IPS DF 6.9 (cell line): ENCODE measurements at regions not wholly inside any gene's neighbourhood (a gene's known extent, or its start where the extent isn't known, plus 50 kb on each side); places are given as distances from the start of the nearest gene placed in this dataset.

Experiments
- DNase-seq: peaks from one replicate; pipeline ENCODE4 v3.0.0-alpha.2; 2013; ENCODE audit warnings: low read depth, low spot score
- H3K27ac ChIP-seq: one replicate; pipeline ENCODE4 v1.5.1; 2013; ENCODE audit warnings: low read length, control low read depth
- H3K27me3 ChIP-seq: 2 replicates; pipeline ENCODE4 v1.6.1; 2013; ENCODE audit warnings: mild to moderate bottlenecking, low read length; ENCODE audit not compliant: control insufficient read depth, insufficient read depth
- H3K36me3 ChIP-seq: 2 replicates; pipeline ENCODE4 v1.6.1; 2013; ENCODE audit warnings: low read length; ENCODE audit not compliant: control insufficient read depth, insufficient read depth
- H3K4me1 ChIP-seq: 2 replicates; pipeline ENCODE4 v1.6.1; 2013; ENCODE audit warnings: low read length; ENCODE audit not compliant: control insufficient read depth, insufficient read depth
- H3K4me3 ChIP-seq: 2 replicates; pipeline ENCODE4 v1.5.1; 2013; ENCODE audit warnings: mild to moderate bottlenecking, low read length
- H3K9me3 ChIP-seq: 2 replicates; pipeline ENCODE4 v1.6.1; 2013; ENCODE audit warnings: low read length, inconsistent platforms; ENCODE audit not compliant: control insufficient read depth, insufficient read depth
- WGBS: extraction: QIAGEN DNeasy Blood & Tissue Kit; methylation state at CpG from one replicate; pipeline ENCODE4 v1.1.7; 2013; ENCODE audit warnings: mixed read lengths, missing lambda C conversion rate; ENCODE audit not compliant: insufficient read length, insufficient coverage; 5-methylcytosine and 5-hydroxymethylcytosine counted together

DNA sequence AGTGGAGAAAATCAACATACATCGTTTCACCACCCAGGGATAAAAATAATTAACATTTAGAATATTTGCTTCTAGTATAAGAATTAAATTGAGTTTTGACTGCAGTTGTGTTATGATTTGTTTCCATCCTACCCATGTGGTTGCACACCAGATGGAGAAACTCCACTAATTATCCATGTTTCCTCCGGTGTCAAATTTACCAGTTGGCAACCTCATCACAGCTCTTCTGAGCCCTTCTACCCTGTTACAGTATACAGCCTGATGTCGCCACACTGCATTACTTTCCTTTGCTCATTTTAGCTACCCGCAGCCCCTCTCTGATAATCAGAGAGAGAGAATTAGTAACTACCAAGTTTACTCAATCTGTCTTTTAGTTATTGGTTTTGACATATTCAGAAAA lies 411.2 kb downstream of the DTHD1 start:
- no peak for DNase-seq
- Histone ChIP-seq H3K4me1 (no peaks in the 10 kb centered on the region), H3K27ac (no peak overlapping the region), H3K27me3 (no peaks in the 10 kb centered on the region), H3K36me3 (no peaks in the 10 kb centered on the region), H3K4me3 (no peak overlapping the region), H3K9me3 (no peaks in the 10 kb centered on the region)
- WGBS = no CpG with 5 or more reads among the region's 4 CpGs

DNA sequence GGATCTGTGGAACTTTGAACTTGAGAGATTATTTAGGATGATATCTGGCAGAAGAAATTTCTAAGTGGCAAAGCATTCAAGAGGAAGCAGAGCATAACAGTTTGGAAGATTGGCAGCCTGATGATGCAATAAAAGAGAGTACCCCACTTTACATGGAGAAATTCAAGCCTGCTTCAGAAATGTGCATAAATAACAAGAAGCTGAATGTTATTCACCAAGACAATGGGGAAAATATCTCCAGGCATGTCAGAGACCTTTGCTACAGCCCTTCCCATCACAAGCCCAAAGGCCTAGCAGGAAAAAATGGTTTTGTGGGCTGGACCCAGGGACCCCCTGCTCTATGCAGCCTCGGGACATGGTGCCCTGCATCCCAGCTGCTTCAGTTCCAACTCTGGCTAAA lies 420.8 kb downstream of the DTHD1 start:
- H3K9me3 ChIP-seq = peaks cover 3% of the 10 kb centered on the region
- no peaks in the 10 kb centered on the region for H3K4me1 ChIP-seq
- no CpG with 5 or more reads among the region's 1 CpG for WGBS
- H3K27me3 ChIP-seq = no peaks in the 10 kb centered on the region
- no peak for DNase-seq
- H3K27ac ChIP-seq = no peak overlapping the region
- H3K4me3 ChIP-seq = no peak overlapping the region
- H3K36me3 ChIP-seq = no peaks in the 10 kb centered on the region

DNA sequence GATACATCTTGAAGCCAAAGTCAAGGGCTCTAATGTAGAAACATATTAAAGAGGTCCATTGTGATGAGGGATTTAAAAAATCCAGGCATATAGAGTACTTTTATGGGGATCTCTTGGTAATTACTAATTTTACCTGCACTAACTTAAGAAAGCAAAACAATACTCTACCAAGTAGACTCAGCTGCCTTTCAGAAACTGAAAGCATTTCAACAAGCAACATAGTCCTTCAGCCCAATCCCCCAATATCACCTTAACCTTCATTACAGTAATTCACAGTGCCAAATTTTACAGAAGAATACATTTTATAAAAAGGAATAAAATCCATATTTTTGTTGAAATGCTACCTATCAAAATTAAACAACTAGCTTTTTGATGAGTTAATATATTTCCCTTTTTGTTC lies 422.9 kb downstream of the DTHD1 start:
- DNase-seq = no peak
- Histone ChIP-seq H3K4me3 (no peak overlapping the region), H3K27me3 (no peaks in the 10 kb centered on the region), H3K36me3 (no peaks in the 10 kb centered on the region), H3K4me1 (no peaks in the 10 kb centered on the region), H3K9me3 (peaks cover 3% of the 10 kb centered on the region), H3K27ac (no peak overlapping the region)

DNA sequence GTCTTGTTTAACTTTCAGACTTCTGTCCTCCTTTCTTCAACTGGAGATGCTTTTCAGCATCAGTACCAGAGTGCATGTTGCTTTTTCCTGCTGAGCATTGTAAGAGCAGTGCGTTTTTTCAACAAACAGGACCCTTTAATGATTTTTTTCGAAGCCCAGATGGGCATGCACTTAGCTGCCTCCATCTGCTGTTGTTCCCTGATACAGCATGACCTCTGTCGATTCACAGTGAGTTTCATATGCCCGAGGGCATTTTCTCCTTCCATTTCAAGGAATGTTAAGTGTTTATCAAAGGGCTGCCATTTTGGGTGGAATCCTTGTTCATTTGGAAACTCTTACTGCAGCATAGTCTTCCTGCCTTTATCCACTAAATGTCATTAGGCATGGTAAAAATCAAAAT lies 428.6 kb downstream of the DTHD1 start:
- no peak for DNase-seq

DNA sequence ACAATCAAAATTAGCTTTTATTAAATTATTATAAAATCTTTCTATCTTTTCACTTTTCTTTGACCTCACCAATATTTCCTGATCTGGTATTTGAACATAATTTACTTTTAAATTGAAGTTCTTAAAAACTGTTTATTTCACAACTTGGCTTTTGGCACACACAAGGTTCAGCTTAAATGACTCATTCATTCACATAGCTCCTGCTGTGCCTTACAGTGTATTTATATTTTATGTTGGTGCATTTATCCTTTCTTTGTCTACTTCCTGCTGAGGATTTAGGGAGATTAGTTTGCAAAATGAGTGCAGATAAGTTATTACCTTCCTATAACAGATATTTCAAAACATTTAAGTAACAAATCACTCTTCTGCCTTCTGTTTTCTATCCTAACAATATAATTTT lies 430.6 kb downstream of the DTHD1 start:
- Histone ChIP-seq H3K4me3 (no peak overlapping the region), H3K4me1 (no peaks in the 10 kb centered on the region), H3K27me3 (no peaks in the 10 kb centered on the region), H3K27ac (no peak overlapping the region), H3K9me3 (no peaks in the 10 kb centered on the region), H3K36me3 (no peaks in the 10 kb centered on the region)
- no peak for DNase-seq

More for the DNA sequence above, 428.6 kb downstream of the DTHD1 start:
- Histone ChIP-seq H3K4me1 (no peaks in the 10 kb centered on the region), H3K9me3 (no peaks in the 10 kb centered on the region), H3K4me3 (no peak overlapping the region), H3K27ac (no peak overlapping the region), H3K27me3 (no peaks in the 10 kb centered on the region), H3K36me3 (no peaks in the 10 kb centered on the region)
- no CpG with 5 or more reads among the region's 4 CpGs for WGBS

DNA sequence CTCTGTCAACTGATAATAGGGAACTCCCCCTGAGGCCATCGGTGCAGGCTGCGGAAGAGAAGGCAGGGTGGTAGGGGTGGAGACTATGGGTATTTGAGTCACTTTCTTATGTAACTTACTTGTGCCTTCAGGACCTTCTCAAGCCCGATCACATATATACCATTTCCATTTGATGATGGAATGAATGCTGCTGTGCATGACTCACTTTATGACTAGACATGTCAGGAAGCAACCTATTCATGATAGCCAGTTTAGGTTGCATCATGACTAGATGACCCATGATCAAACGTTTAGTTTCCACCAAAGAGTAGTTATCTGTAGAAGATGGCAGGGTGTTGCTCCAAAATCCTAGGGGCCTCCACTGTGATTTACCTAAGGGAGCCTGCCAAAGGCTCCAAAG lies 435.5 kb downstream of the DTHD1 start:
- no CpG with 5 or more reads among the region's 4 CpGs for WGBS
- Histone ChIP-seq H3K4me3 (no peak overlapping the region), H3K27me3 (no peaks in the 10 kb centered on the region), H3K4me1 (no peaks in the 10 kb centered on the region), H3K36me3 (no peaks in the 10 kb centered on the region), H3K27ac (no peak overlapping the region), H3K9me3 (no peaks in the 10 kb centered on the region)
- DNase-seq = no peak

DNA sequence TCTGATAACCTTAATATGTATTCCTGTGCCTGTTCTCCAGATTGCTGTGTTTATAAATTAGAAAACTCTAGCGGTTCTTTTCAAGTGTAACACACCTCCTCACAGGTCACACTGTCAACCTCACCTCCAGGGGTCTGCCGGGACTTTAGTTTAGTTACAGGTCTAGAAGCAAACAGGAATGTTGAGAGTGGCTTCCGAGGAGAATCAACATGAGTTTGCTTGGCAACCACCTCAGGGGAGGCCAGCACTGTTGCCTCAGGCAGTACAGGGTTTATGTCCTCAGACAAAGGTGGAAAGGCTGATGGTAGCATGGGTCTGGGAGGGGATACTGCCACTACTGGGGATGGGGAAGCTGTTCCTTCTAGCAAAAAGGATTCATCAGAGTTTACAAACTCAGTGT lies 438.0 kb downstream of the DTHD1 start:
- WGBS = no CpG with 5 or more reads among the region's 3 CpGs
- H3K27me3 ChIP-seq = no peaks in the 10 kb centered on the region
- H3K36me3 ChIP-seq = no peaks in the 10 kb centered on the region
- H3K4me3 ChIP-seq = no peak overlapping the region
- H3K9me3 ChIP-seq = no peaks in the 10 kb centered on the region
- no peak overlapping the region for H3K27ac ChIP-seq
- no peak for DNase-seq
- H3K4me1 ChIP-seq = no peaks in the 10 kb centered on the region

DNA sequence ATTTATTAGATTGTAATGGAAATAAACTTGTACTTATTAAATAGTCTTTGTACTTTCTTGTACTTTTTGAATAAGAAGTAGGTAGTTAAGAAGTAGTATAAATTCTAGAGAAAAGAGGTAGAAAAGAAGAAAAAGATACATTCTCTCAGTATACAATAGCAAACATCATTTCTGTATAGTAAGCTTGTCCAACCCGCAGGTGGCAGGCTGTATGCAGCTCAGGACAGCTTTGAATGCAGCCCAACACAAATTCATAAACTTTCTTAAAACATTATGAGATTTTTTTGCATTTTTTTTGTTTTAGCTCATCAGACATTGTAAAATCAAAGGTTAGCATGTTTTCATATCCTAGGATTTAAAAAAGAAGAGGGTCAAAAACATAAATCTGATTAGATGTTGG lies 441.6 kb downstream of the DTHD1 start:
- no peak overlapping the region for H3K4me3 ChIP-seq
- no peaks in the 10 kb centered on the region for H3K27me3 ChIP-seq
- no CpG with 5 or more reads among the region's 1 CpG for WGBS
- no peak for DNase-seq
- no peaks in the 10 kb centered on the region for H3K4me1 ChIP-seq
- H3K9me3 ChIP-seq = no peaks in the 10 kb centered on the region
- H3K36me3 ChIP-seq = no peaks in the 10 kb centered on the region
- no peak overlapping the region for H3K27ac ChIP-seq

DNA sequence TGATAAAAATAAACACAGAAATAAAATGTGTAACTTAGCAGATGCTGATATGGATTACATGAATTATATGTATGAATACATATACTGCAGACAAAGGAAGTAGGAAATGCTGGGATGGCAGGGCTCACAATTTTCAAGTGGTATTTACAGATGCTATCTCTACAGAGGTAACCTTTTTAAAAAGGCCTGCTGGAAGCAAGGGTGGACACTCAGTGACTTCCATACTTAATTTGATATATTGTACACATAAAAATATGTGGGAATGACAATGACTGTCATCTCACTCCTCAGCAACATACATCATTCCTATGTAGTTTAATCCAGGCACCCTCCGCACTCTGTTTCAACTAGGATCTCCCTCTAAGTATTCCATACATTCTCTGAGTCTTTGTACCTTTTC lies 452.9 kb downstream of the DTHD1 start:
- Histone ChIP-seq H3K27me3 (no peaks in the 10 kb centered on the region), H3K27ac (no peak overlapping the region), H3K36me3 (no peaks in the 10 kb centered on the region), H3K4me1 (no peaks in the 10 kb centered on the region), H3K9me3 (no peaks in the 10 kb centered on the region), H3K4me3 (no peak overlapping the region)
- no peak for DNase-seq
- no CpG with 5 or more reads among the region's 1 CpG for WGBS

DNA sequence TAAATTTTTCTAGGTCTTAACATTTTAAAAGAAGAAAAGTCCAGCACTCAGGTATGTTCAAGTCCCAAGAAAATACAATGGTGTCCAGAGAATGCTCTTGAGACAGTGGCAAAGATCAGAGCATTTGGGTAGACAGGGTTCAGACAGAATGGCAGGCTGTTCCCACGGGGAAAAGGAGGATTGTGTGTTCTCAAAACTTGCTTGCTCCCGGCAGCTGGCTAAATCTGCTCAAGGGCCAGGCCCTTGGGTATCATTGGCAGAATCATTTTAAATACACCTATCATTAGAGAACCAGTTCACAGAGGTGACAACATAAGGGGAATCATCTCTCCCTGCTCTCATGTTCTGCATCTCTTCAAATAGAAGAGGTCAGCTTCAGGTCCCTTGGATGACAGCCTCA lies 456.3 kb downstream of the DTHD1 start:
- no peak for DNase-seq
- WGBS = no CpG with 5 or more reads among the region's 2 CpGs
- Histone ChIP-seq H3K4me1 (no peaks in the 10 kb centered on the region), H3K36me3 (no peaks in the 10 kb centered on the region), H3K27ac (no peak overlapping the region), H3K27me3 (no peaks in the 10 kb centered on the region), H3K9me3 (no peaks in the 10 kb centered on the region), H3K4me3 (no peak overlapping the region)

DNA sequence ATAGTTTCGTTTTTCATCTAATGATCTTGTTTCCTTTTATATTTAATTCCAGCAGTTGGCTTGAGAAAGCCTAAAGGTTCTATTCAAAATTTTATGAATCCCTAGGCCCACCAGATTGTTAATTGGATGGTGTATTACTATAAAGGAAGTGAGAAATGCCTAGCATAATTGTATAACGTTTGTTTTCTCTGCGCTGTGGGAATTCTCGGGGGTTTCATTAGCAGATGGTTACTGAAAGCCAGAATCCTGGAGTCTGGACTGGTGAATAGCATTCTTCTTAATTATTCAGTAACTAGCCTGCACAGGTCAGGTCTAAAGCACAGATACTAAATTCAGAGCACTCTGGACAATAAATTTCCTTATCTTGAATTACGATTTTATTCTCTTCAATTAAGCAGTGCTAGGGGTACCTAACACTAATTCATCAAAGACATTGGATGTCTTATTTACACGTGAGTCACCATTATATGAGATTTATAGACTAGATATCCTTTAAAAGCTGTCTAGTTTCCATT lies 459.4 kb downstream of the DTHD1 start:
- WGBS = no CpG with 5 or more reads among the region's 6 CpGs
- Histone ChIP-seq H3K9me3 (no peaks in the 10 kb centered on the region), H3K27me3 (no peaks in the 10 kb centered on the region), H3K4me1 (no peaks in the 10 kb centered on the region), H3K27ac (no peak overlapping the region), H3K36me3 (no peaks in the 10 kb centered on the region), H3K4me3 (no peak overlapping the region)
- DNase-seq = no peak
